Activated naive CD4-positive, alpha-beta T cell treated with anti-CD3 and anti-CD28 coated beads for 36 hours (primary cell): ENCODE measurements at regions not wholly inside any gene's neighbourhood (a gene's known extent, or its start where the extent isn't known, plus 50 kb on each side); places are given as distances from the start of the nearest gene placed in this dataset. TPM values are rescaled to one million over a fixed set of nuclear protein-coding genes. Genes with fewer than 3 reads are reported as not detected.

ENCODE experiments used
- microRNA-seq: library from miRNA; unstranded; fragments of <30 nt; microRNA quantifications from one replicate; pipeline ENCODE4 v1.2.0, GENCODE V29; 2022; ENCODE audit warnings: borderline microRNAs expressed, borderline replicate concordance

Small RNA genes lying in the stretch of these regions (microRNA-seq; reads per million reads assigned to microRNA genes)
- gene MIR1185-1 (not detected), gene MIR1185-2 (not detected), gene MIR1193 (not detected), gene MIR1197 (not detected), gene MIR134 (7.1 reads per million, percentile 11 among the genes with 10 or more reads in this experiment), gene MIR154 (not detected), gene MIR299 (not detected), gene MIR300 (not detected), gene MIR323A (8.2 reads per million, percentile 15 among the genes with 10 or more reads in this experiment), gene MIR323B (not detected), gene MIR329-1 (not detected), gene MIR329-2 (not detected), gene MIR369 (4.9 reads per million), gene MIR376A1 (not detected), gene MIR376A2 (not detected), gene MIR376B (not detected), gene MIR376C (not detected), gene MIR377 (not detected), gene MIR379 (20.3 reads per million, percentile 35 among the genes with 10 or more reads in this experiment), gene MIR380 (not detected), gene MIR381 (2.2 reads per million), gene MIR382 (6.6 reads per million, percentile 9 among the genes with 10 or more reads in this experiment), gene MIR409 (28.0 reads per million, percentile 42 among the genes with 10 or more reads in this experiment), gene MIR411 (23.0 reads per million, percentile 38 among the genes with 10 or more reads in this experiment), gene MIR412 (not detected), gene MIR485 (4.4 reads per million), gene MIR487A (not detected), gene MIR487B (17.6 reads per million, percentile 31 among the genes with 10 or more reads in this experiment), gene MIR494 (not detected), gene MIR495 (not detected), gene MIR496 (not detected), gene MIR539 (not detected), gene MIR541 (1.6 reads per million), gene MIR543 (4.9 reads per million), gene MIR544A (not detected), gene MIR654 (not detected), gene MIR655 (not detected), gene MIR656 (not detected), gene MIR668 (not detected), gene MIR758 (not detected), gene MIR889 (not detected)
